Endodermal cell (in vitro differentiated cells): ENCODE measurements at regions not wholly inside any gene's neighbourhood (a gene's known extent, or its start where the extent isn't known, plus 50 kb on each side); places are given as distances from the start of the nearest gene placed in this dataset.

Experiments used
- DNase-seq: peaks from one replicate; pipeline ENCODE4 v3.0.0-alpha.2; 2017
- H3K27ac ChIP-seq: 2 replicates; pipeline ENCODE4 v1.5.1; 2013; ENCODE audit warnings: mild to moderate bottlenecking, low read depth, low read length, moderate library complexity
- H3K27me3 ChIP-seq: 2 replicates; pipeline ENCODE4 v1.6.1; 2013; ENCODE audit warnings: mild to moderate bottlenecking, low read length, moderate library complexity; ENCODE audit not compliant: insufficient read depth, control insufficient read depth, poor library complexity, severe bottlenecking
- H3K36me3 ChIP-seq: 2 replicates; pipeline ENCODE4 v1.7.0; 2013; ENCODE audit warnings: mild to moderate bottlenecking, low read length, moderate library complexity; ENCODE audit not compliant: control insufficient read depth, insufficient read depth
- H3K4me1 ChIP-seq: one replicate; pipeline ENCODE4 v1.7.0; 2013; ENCODE audit warnings: low read length; ENCODE audit not compliant: control insufficient read depth, insufficient read depth
- H3K4me3 ChIP-seq: 2 replicates; pipeline ENCODE4 v1.5.1; 2013; ENCODE audit warnings: mild to moderate bottlenecking, low read length, moderate library complexity
- H3K9ac ChIP-seq: 2 replicates; pipeline ENCODE4 v1.6.1; 2013; ENCODE audit warnings: mild to moderate bottlenecking, low read length, moderate library complexity; ENCODE audit not compliant: poor library complexity, severe bottlenecking; ENCODE audit errors: extremely low read depth
- H3K9me3 ChIP-seq: 2 replicates; pipeline ENCODE4 v1.6.1; 2013; ENCODE audit warnings: mild to moderate bottlenecking, low read length, moderate library complexity; ENCODE audit not compliant: control insufficient read depth
- H3K27ac Mint-ChIP-seq: 2 replicates; pipeline ENCODE4 v1.8.0; 2020; ENCODE audit warnings: mixed read lengths
- H3K27me3 Mint-ChIP-seq: 2 replicates; pipeline ENCODE4 v1.8.0; 2021; ENCODE audit warnings: mild to moderate bottlenecking, mixed read lengths; ENCODE audit not compliant: insufficient read depth
- H3K36me3 Mint-ChIP-seq: 2 replicates; pipeline ENCODE4 v1.8.0; 2020; ENCODE audit warnings: low read depth, mixed read lengths
- H3K4me1 Mint-ChIP-seq: 2 replicates; pipeline ENCODE4 v1.8.0; 2020; ENCODE audit warnings: mixed read lengths
- H3K4me3 Mint-ChIP-seq: 2 replicates; pipeline ENCODE4 v1.8.0; 2020; ENCODE audit warnings: mild to moderate bottlenecking, moderate library complexity, mixed read lengths
- H3K9me3 Mint-ChIP-seq: 2 replicates; pipeline ENCODE4 v1.8.0; 2020; ENCODE audit warnings: mild to moderate bottlenecking, mixed read lengths
- CTCF ChIP-seq: fragments of 200-600 bp; sonication (generic); conservative IDR thresholded peaks from 2 replicates; pipeline ENCODE4 v1.5.0; 2021; ENCODE audit warnings: antibody characterized with exemption, mild to moderate bottlenecking
- WGBS, 2 experiments: methylation state at CpG; one replicate each; pipeline versions ENCODE4 v1.1.5 to v1.1.7; 2013; ENCODE audit warnings: missing lambda C conversion rate in 2 of 2, mixed read lengths in 1 of 2; ENCODE audit not compliant: insufficient coverage in 1 of 2, insufficient read length in 1 of 2; 5-methylcytosine and 5-hydroxymethylcytosine counted together

- Histone ChIP-seq H3K4me3 (no peak overlapping the region), H3K27me3 (peaks cover 18% of the 10 kb centered on the region), H3K36me3 (no peaks in the 10 kb centered on the region), H3K4me1 (no peaks in the 10 kb centered on the region), H3K9me3 (no peaks in the 10 kb centered on the region), H3K9ac (no peak overlapping the region), H3K27ac (no peak overlapping the region)
- 91 to 93% methylated on average over 4 of the region's 5 CpGs for WGBS, 2 experiments
- no peak for DNase-seq
- Mint-ChIP-seq H3K9me3 (no peaks in the 10 kb centered on the region), H3K36me3 (no peaks in the 10 kb centered on the region), H3K4me1 (no peaks in the 10 kb centered on the region), H3K27me3 (peaks cover 19% of the 10 kb centered on the region), H3K27ac (no peak overlapping the region), H3K4me3 (no peak overlapping the region)
- no peak for TF ChIP-seq CTCF
Measured at GRCh38 chr11:93967944-93968343, 53.2 kb upstream of the HEPHL1 start.

- Mint-ChIP-seq H3K4me3 (no peak overlapping the region), H3K27me3 (peaks cover 18% of the 10 kb centered on the region), H3K27ac (no peak overlapping the region), H3K36me3 (no peaks in the 10 kb centered on the region), H3K9me3 (peaks cover 2% of the 10 kb centered on the region), H3K4me1 (peaks cover 5% of the 10 kb centered on the region)
- peak; percentile 57 for DNase-seq
- WGBS, 2 experiments = 87% methylated on average over 8 to 10 of the region's 10 CpGs
- Histone ChIP-seq H3K9me3 (peaks cover 3% of the 10 kb centered on the region), H3K9ac (no peak overlapping the region), H3K27ac (no peak overlapping the region), H3K36me3 (no peaks in the 10 kb centered on the region), H3K4me3 (no peak overlapping the region), H3K4me1 (no peaks in the 10 kb centered on the region), H3K27me3 (peaks cover 18% of the 10 kb centered on the region)
- peak; percentile 35 for TF ChIP-seq CTCF
Measured at GRCh38 chr11:93969925-93970922, 50.9 kb upstream of the HEPHL1 start.
